ENCODE measurements at regions not wholly inside any gene's neighbourhood (a gene's known extent, or its start where the extent isn't known, plus 50 kb on each side); places are given as distances from the start of the nearest gene placed in this dataset.
"Not testable (repeated sequence)": the region's sequence is repeated elsewhere in the genome, so short reads cannot be mapped to it uniquely, and the experiment has no call there.

- no peak for DNase-seq
Observed at GRCh38 chr10:44267007-44267406, 117.9 kb downstream of the CXCL12 start.

- DNase-seq: no peak
Observed at GRCh38 chr10:44264244-44264643, 120.7 kb downstream of the CXCL12 start.

GRCh38 chr10:44263771-44264170, 121.1 kb downstream of the CXCL12 start:
- no peak for DNase-seq

GRCh38 chr10:44262551-44263251, 122.2 kb downstream of the CXCL12 start:
- DNase-seq: no peak

- DNase-seq: no peak
Observed at GRCh38 chr10:44261710-44262455, 123.0 kb downstream of the CXCL12 start.

GRCh38 chr10:44261296-44261695, 123.6 kb downstream of the CXCL12 start:
- DNase-seq: no peak

GRCh38 chr10:44260286-44260928, 124.5 kb downstream of the CXCL12 start:
- no peak for DNase-seq

GRCh38 chr10:44259090-44259874, 125.6 kb downstream of the CXCL12 start:
- no peak for DNase-seq

GRCh38 chr10:44258460-44259089, 126.3 kb downstream of the CXCL12 start:
- no peak for DNase-seq

- no peak for DNase-seq
Observed at GRCh38 chr10:44258019-44258418, 126.9 kb downstream of the CXCL12 start.

GRCh38 chr10:44253769-44254462, 131.0 kb downstream of the CXCL12 start:
- DNase-seq: no peak

- not testable (repeated sequence) for DNase-seq
Observed at GRCh38 chr10:44252631-44253030, 132.3 kb downstream of the CXCL12 start.

- DNase-seq: not testable (repeated sequence)
Observed at GRCh38 chr10:44249933-44250332, 135.0 kb downstream of the CXCL12 start.

- DNase-seq: no peak
Observed at GRCh38 chr10:44249490-44249889, 135.4 kb downstream of the CXCL12 start.

GRCh38 chr10:44246700-44247099, 138.2 kb downstream of the CXCL12 start:
- DNase-seq: not testable (repeated sequence)

- DNase-seq: not testable (repeated sequence)
Observed at GRCh38 chr10:44246287-44246686, 138.6 kb downstream of the CXCL12 start.

- no peak for DNase-seq
Observed at GRCh38 chr10:44245601-44245938, 139.3 kb downstream of the CXCL12 start.

GRCh38 chr10:44244745-44245600, 139.9 kb downstream of the CXCL12 start:
- DNase-seq: no peak

- no peak for DNase-seq
Observed at GRCh38 chr10:44243851-44244510, 140.9 kb downstream of the CXCL12 start.

- no peak for DNase-seq
Observed at GRCh38 chr10:44242826-44243225, 142.1 kb downstream of the CXCL12 start.

All from stimulated activated CD4-positive, alpha-beta T cell treated with anti-CD3 and anti-CD28 coated beads, Interleukin-12 subunit alpha, Interleukin-12 subunit beta, amount 100 ng/mL, for 4 hours (primary cell).